Neural cell (in vitro differentiated cells): ENCODE measurements at regions not wholly inside any gene's neighbourhood (a gene's known extent, or its start where the extent isn't known, plus 50 kb on each side); places are given as distances from the start of the nearest gene placed in this dataset.

ENCODE experiments used
- H2AFZ ChIP-seq: fragments of 200-600, 300-800 bp; sonication (generic), shearing (Covaris generic); 2 replicates; pipeline ENCODE4 v1.6.0; 2014; ENCODE audit warnings: low read depth, mild to moderate bottlenecking, antibody characterized with exemption, low read length, moderate library complexity
- H3F3A ChIP-seq: fragments of 200-600 bp; shearing (Covaris generic); 2 replicates; pipeline ENCODE4 v1.6.1; 2016; ENCODE audit warnings: mild to moderate bottlenecking, moderate library complexity, mixed read lengths, antibody characterized with exemption, low read length; ENCODE audit not compliant: insufficient read depth, poor library complexity, severe bottlenecking
- H3K27ac ChIP-seq: fragments of 200-600, 300-800 bp; sonication (generic), shearing (Covaris generic); 2 replicates; pipeline ENCODE4 v1.5.1; 2014; ENCODE audit warnings: mild to moderate bottlenecking, low read length, moderate library complexity
- H3K27me3 ChIP-seq: fragments of 300-800, 200-600 bp; sonication (generic), shearing (Covaris generic); 2 replicates; pipeline ENCODE4 v1.6.0; 2014; ENCODE audit warnings: mild to moderate bottlenecking, low read depth, low read length, moderate library complexity; ENCODE audit not compliant: insufficient read depth
- H3K36me3 ChIP-seq: fragments of 300-800, 200-600 bp; sonication (generic), shearing (Covaris generic); 2 replicates; pipeline ENCODE4 v1.5.1; 2014; ENCODE audit warnings: mild to moderate bottlenecking, antibody characterized with exemption, low read length, moderate library complexity; ENCODE audit not compliant: insufficient read depth
- H3K4me2 ChIP-seq: fragments of 300-800, 200-600 bp; sonication (generic), shearing (Covaris generic); 2 replicates; pipeline ENCODE4 v1.6.0; 2014; ENCODE audit warnings: mild to moderate bottlenecking, low read length
- H3K4me3 ChIP-seq: fragments of 300-800, 200-600 bp; sonication (generic), shearing (Covaris generic); 2 replicates; pipeline ENCODE4 v1.5.1; 2014; ENCODE audit warnings: mild to moderate bottlenecking, low read length, moderate library complexity
- H3K79me2 ChIP-seq: fragments of 200-600 bp; shearing (Covaris generic); replicated peaks from 2 replicates; pipeline ENCODE4 v1.6.0; 2014; ENCODE audit warnings: mild to moderate bottlenecking, low read length, moderate library complexity; ENCODE audit not compliant: insufficient read depth
- H3K9ac ChIP-seq: fragments of 300-800, 200-600 bp; sonication (generic), shearing (Covaris generic); 2 replicates; pipeline ENCODE4 v1.6.1; 2016; ENCODE audit warnings: mild to moderate bottlenecking, low read length, mixed read lengths
- H3K9me2 ChIP-seq: fragments of 200-600 bp; shearing (Covaris generic); 2 replicates; pipeline ENCODE4 v1.6.1; 2016; ENCODE audit warnings: mild to moderate bottlenecking, low read length, mixed read lengths; ENCODE audit not compliant: insufficient read depth
- H3K9me3 ChIP-seq: fragments of 200-600, 300-800 bp; sonication (generic), shearing (Covaris generic); 2 replicates; pipeline ENCODE4 v1.6.1; 2016; ENCODE audit warnings: mild to moderate bottlenecking, mixed run types, low read length, moderate library complexity, mixed read lengths
- H4K20me1 ChIP-seq: fragments of 200-600 bp; shearing (Covaris generic); 2 replicates; pipeline ENCODE4 v1.6.1; 2016; ENCODE audit warnings: mild to moderate bottlenecking, mixed run types; ENCODE audit not compliant: insufficient read depth
- EP300 ChIP-seq: fragments of 450-650 bp; conservative IDR thresholded peaks from 2 replicates; pipeline ENCODE4 v1.6.1; 2014; ENCODE audit warnings: antibody characterized with exemption, mild to moderate bottlenecking, moderate library complexity; ENCODE audit not compliant: poor library complexity, severe bottlenecking
- EZH2 ChIP-seq: fragments of 200-600, 300-800 bp; shearing (Covaris generic), sonication (generic); IDR thresholded peaks from 2 replicates; pipeline ENCODE4 v1.6.1; 2014; ENCODE audit warnings: antibody characterized with exemption, low read length, borderline replicate concordance, mild to moderate bottlenecking; ENCODE audit not compliant: insufficient read depth, poor library complexity, severe bottlenecking
- MXI1 ChIP-seq: fragments of 450-650 bp; conservative IDR thresholded peaks from 2 replicates; pipeline ENCODE4 v1.6.1; 2014; ENCODE audit warnings: antibody characterized with exemption, mild to moderate bottlenecking; ENCODE audit not compliant: poor library complexity, severe bottlenecking
- POLR2AphosphoS5 ChIP-seq: IDR thresholded peaks from 2 replicates; pipeline ENCODE4 v1.6.1; 2012
- RAD21 ChIP-seq: fragments of 450-650 bp; conservative IDR thresholded peaks from 2 replicates; pipeline ENCODE4 v1.6.1; 2014; ENCODE audit warnings: antibody characterized with exemption, mild to moderate bottlenecking, moderate library complexity
- SMC3 ChIP-seq: fragments of 450-650 bp; conservative IDR thresholded peaks from 2 replicates; pipeline ENCODE4 v1.6.1; 2014; ENCODE audit warnings: antibody characterized with exemption, mild to moderate bottlenecking, moderate library complexity; ENCODE audit not compliant: poor library complexity
- TAF1 ChIP-seq: IDR thresholded peaks from 2 replicates; pipeline ENCODE4 v1.6.1; 2012; ENCODE audit warnings: low read depth
- TF ChIP-seq, protein P1 (sequence below): fragments of 450-650 bp; IDR thresholded peaks from 2 replicates; pipeline ENCODE4 v1.5.1; 2014; ENCODE audit warnings: antibody characterized with exemption, mild to moderate bottlenecking, moderate library complexity; ENCODE audit not compliant: poor library complexity, severe bottlenecking
- TF ChIP-seq, protein P2 (sequence below): IDR thresholded peaks from 2 replicates; pipeline ENCODE4 v1.6.1; 2012; ENCODE audit warnings: borderline replicate concordance

DNA sequence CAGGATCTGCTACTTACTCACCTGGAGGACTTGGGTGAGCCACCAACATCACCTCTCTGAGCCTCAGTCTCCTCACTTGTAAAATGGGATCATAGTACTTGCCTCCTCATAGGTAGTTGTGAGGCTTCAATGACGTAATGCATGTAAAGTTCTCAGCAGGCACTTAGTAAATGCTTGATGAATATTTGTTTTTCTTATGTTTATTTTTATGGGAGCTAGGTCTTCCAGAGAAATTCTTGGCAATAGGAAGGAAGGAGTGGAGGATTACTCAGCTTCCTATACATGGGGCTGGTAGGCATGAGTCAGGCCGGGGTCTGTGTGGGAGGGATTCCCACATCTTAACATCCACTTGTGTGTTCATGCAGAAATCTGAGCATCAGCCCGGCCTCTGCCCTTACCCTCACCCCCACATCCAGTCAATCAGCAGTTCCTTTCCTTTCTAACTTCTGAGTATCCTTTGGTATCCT, 95.4 kb upstream of the USP24 start:
- Histone ChIP-seq H3K27ac (no peak overlapping the region), H2AFZ (no peak overlapping the region), H3K9me2 (no peaks in the 10 kb centered on the region), H4K20me1 (no peaks in the 10 kb centered on the region), H3K9ac (no peak overlapping the region), H3K4me3 (no peak overlapping the region), H3K4me2 (no peak overlapping the region), H3F3A (no peaks in the 10 kb centered on the region), H3K9me3 (no peaks in the 10 kb centered on the region), H3K79me2 (no peaks in the 10 kb centered on the region), H3K36me3 (no peaks in the 10 kb centered on the region), H3K27me3 (no peaks in the 10 kb centered on the region)
- no peak for TF ChIP-seq TAF1
- TF ChIP-seq MXI1 = no peak
- no peak for TF ChIP-seq RAD21
- no peak for TF ChIP-seq EZH2
- TF ChIP-seq EP300 = no peak
- TF ChIP-seq, protein P1, sequence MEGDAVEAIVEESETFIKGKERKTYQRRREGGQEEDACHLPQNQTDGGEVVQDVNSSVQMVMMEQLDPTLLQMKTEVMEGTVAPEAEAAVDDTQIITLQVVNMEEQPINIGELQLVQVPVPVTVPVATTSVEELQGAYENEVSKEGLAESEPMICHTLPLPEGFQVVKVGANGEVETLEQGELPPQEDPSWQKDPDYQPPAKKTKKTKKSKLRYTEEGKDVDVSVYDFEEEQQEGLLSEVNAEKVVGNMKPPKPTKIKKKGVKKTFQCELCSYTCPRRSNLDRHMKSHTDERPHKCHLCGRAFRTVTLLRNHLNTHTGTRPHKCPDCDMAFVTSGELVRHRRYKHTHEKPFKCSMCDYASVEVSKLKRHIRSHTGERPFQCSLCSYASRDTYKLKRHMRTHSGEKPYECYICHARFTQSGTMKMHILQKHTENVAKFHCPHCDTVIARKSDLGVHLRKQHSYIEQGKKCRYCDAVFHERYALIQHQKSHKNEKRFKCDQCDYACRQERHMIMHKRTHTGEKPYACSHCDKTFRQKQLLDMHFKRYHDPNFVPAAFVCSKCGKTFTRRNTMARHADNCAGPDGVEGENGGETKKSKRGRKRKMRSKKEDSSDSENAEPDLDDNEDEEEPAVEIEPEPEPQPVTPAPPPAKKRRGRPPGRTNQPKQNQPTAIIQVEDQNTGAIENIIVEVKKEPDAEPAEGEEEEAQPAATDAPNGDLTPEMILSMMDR = no peak
- no peak for TF ChIP-seq SMC3
- no peak for TF ChIP-seq POLR2AphosphoS5
- TF ChIP-seq, protein P2, sequence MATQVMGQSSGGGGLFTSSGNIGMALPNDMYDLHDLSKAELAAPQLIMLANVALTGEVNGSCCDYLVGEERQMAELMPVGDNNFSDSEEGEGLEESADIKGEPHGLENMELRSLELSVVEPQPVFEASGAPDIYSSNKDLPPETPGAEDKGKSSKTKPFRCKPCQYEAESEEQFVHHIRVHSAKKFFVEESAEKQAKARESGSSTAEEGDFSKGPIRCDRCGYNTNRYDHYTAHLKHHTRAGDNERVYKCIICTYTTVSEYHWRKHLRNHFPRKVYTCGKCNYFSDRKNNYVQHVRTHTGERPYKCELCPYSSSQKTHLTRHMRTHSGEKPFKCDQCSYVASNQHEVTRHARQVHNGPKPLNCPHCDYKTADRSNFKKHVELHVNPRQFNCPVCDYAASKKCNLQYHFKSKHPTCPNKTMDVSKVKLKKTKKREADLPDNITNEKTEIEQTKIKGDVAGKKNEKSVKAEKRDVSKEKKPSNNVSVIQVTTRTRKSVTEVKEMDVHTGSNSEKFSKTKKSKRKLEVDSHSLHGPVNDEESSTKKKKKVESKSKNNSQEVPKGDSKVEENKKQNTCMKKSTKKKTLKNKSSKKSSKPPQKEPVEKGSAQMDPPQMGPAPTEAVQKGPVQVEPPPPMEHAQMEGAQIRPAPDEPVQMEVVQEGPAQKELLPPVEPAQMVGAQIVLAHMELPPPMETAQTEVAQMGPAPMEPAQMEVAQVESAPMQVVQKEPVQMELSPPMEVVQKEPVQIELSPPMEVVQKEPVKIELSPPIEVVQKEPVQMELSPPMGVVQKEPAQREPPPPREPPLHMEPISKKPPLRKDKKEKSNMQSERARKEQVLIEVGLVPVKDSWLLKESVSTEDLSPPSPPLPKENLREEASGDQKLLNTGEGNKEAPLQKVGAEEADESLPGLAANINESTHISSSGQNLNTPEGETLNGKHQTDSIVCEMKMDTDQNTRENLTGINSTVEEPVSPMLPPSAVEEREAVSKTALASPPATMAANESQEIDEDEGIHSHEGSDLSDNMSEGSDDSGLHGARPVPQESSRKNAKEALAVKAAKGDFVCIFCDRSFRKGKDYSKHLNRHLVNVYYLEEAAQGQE = no peak

DNA sequence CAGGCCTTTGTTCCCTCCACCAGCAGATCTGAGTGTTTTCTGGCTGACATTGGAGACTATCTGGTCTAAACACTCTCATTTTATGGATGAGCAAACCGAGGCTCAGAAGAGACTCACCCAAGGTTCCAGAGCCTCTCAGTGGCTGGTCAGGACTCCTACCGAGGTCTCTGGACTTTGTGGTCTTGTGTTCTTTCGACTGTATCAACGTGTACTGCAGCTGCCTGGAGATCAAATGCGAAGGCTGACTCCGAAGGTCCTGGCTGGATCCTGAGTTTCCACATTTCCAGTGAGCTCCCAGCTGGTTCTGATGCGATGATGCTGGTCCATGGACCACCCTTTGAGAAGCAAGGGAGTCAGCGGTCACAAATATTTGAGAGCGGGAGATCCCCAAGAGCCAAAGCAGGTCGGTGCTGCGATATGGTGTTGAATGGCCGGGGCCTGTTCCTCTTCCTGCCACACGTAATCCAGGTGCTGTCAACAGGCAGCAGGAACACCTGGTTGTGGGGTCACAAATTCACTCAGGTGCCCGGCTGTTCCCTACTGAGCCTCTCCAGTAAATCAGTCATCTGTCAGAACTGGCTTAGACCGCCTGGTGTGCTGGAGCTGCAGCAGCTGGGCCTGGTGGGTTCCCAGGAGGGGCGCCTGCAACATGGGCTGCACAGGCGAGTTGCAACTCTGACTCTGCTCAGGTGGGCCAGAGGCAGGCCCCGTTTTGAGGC, 94.8 kb upstream of the USP24 start:
- TF ChIP-seq SMC3 = no peak
- TF ChIP-seq RAD21 = no peak
- TF ChIP-seq, protein P2 = no peak
- no peak for TF ChIP-seq EP300
- TF ChIP-seq EZH2 = no peak
- TF ChIP-seq MXI1 = no peak
- no peak for TF ChIP-seq POLR2AphosphoS5
- TF ChIP-seq, protein P1 = no peak
- TF ChIP-seq TAF1 = no peak
- H3K79me2 ChIP-seq = no peaks in the 10 kb centered on the region
- H3K36me3 ChIP-seq = no peaks in the 10 kb centered on the region
- no peak overlapping the region for H3K4me2 ChIP-seq
- H3K9ac ChIP-seq = no peak overlapping the region
- no peaks in the 10 kb centered on the region for H3K27me3 ChIP-seq
- no peak overlapping the region for H3K4me3 ChIP-seq
- no peaks in the 10 kb centered on the region for H3F3A ChIP-seq
- no peaks in the 10 kb centered on the region for H4K20me1 ChIP-seq
- H3K9me3 ChIP-seq = no peaks in the 10 kb centered on the region
- H2AFZ ChIP-seq = no peak overlapping the region
- H3K9me2 ChIP-seq = no peaks in the 10 kb centered on the region
- no peak overlapping the region for H3K27ac ChIP-seq
